SK-N-SH (cell line): ENCODE measurements at regions not wholly inside any gene's neighbourhood (a gene's known extent, or its start where the extent isn't known, plus 50 kb on each side); places are given as distances from the start of the nearest gene placed in this dataset.

Experiments
- CTCF ChIA-PET: fragments of 300-600, 350-600 bp; formaldehyde crosslinking; extraction: SDS; loops from one replicate; lab custom pipeline; 2021; lab: Yijun Ruan, JAX
- POLR2A ChIA-PET: fragments of 350-600 bp; sonication (Branson Sonifier 250); formaldehyde crosslinking; extraction: SDS; loops from one replicate; lab custom pipeline; 2020; ENCODE audit warnings: antibody characterized with exemption, inconsistent platforms; lab: Yijun Ruan, JAX
- DNase-seq: peaks from one replicate; pipeline ENCODE4 v3.0.0; 2012
- H2AFZ ChIP-seq: fragments of 200-600 bp; sonication (generic); 2 replicates; pipeline ENCODE4 v1.8.1; 2016; ENCODE audit warnings: antibody characterized with exemption, mild to moderate bottlenecking, low read depth
- H3F3A ChIP-seq: fragments of 200-600 bp; sonication (generic); replicated peaks from 2 replicates; pipeline ENCODE3; 2016; ENCODE audit warnings: antibody characterized with exemption, mild to moderate bottlenecking; ENCODE audit not compliant: insufficient read depth
- H3K27ac ChIP-seq, 2 experiments: fragments of 200-500 bp in 1 of 2; fragments of 200-600 bp in 1 of 2; sonication (Bioruptor generic) in 1 of 2; sonication (generic), shearing (Covaris generic) in 1 of 2; 2 replicates each; pipeline versions ENCODE4 v1.5.1 to v1.6.1; 2014 to 2016; ENCODE audit warnings: low read depth in 2 of 2, inconsistent platforms in 1 of 2, low read length in 1 of 2, mild to moderate bottlenecking in 1 of 2, mixed read lengths in 1 of 2
- H3K27me3 ChIP-seq: fragments of 200-600 bp; sonication (generic), shearing (Covaris generic); 2 replicates; pipeline ENCODE4 v1.6.1; 2016; ENCODE audit warnings: mixed run types; ENCODE audit not compliant: insufficient read depth
- H3K36me3 ChIP-seq, 2 experiments: fragments of 200-500 bp in 1 of 2; fragments of 200-600 bp in 1 of 2; sonication (Bioruptor generic) in 1 of 2; sonication (generic) in 1 of 2; replicated peaks in 1 of 2; 2 replicates each; pipeline versions ENCODE3 to v1.5.1; 2014 to 2016; ENCODE audit warnings: low read length in 1 of 2, mild to moderate bottlenecking in 1 of 2; ENCODE audit not compliant: insufficient read depth in 2 of 2, control insufficient read depth in 1 of 2
- H3K4me1 ChIP-seq, 2 experiments: fragments of 200-500 bp in 1 of 2; fragments of 200-600 bp in 1 of 2; sonication (Bioruptor generic) in 1 of 2; sonication (generic), shearing (Covaris generic) in 1 of 2; 2 replicates each; pipeline versions ENCODE4 v1.5.1 to v1.6.1; 2014 to 2016; ENCODE audit warnings: low read depth in 1 of 2, low read length in 1 of 2, mixed run types in 1 of 2; ENCODE audit not compliant: insufficient read depth in 2 of 2, control insufficient read depth in 1 of 2
- H3K4me2 ChIP-seq: fragments of 200-600 bp; sonication (generic), shearing (Covaris generic); 2 replicates; pipeline ENCODE4 v1.6.1; 2017; ENCODE audit warnings: mixed run types
- H3K4me3 ChIP-seq, 2 experiments: fragments of 200-500 bp in 1 of 2; fragments of 200-600 bp in 1 of 2; sonication (Bioruptor generic) in 1 of 2; sonication (generic), shearing (Covaris generic) in 1 of 2; 2 replicates each; pipeline versions ENCODE4 v1.5.1 to v1.8.1; 2014 to 2016; ENCODE audit warnings: low read depth in 2 of 2, inconsistent platforms in 1 of 2, low read length in 1 of 2, mild to moderate bottlenecking in 1 of 2, mixed read lengths in 1 of 2, moderate library complexity in 1 of 2
- H3K79me2 ChIP-seq: fragments of 200-600 bp; sonication (generic); 2 replicates; pipeline ENCODE4 v1.8.1; 2017; ENCODE audit warnings: mild to moderate bottlenecking; ENCODE audit not compliant: insufficient read depth
- H3K9ac ChIP-seq: fragments of 200-600 bp; sonication (generic); 2 replicates; pipeline ENCODE4 v1.6.1; 2017; ENCODE audit warnings: mixed run types
- H3K9me2 ChIP-seq: fragments of 200-600 bp; sonication (generic); 2 replicates; pipeline ENCODE4 v1.6.1; 2017; ENCODE audit warnings: mixed run types
- H3K9me3 ChIP-seq: fragments of 200-600 bp; sonication (generic); 2 replicates; pipeline ENCODE4 v1.6.1; 2017; ENCODE audit warnings: mixed run types, mild to moderate bottlenecking, moderate library complexity
- H4K20me1 ChIP-seq: fragments of 200-600 bp; sonication (generic); 2 replicates; pipeline ENCODE4 v1.6.1; 2017; ENCODE audit warnings: mild to moderate bottlenecking, mixed run types; ENCODE audit not compliant: insufficient read depth
- CHD2 ChIP-seq: fragments of 150-350 bp; IDR thresholded peaks from 2 replicates; pipeline ENCODE4 v1.6.1; 2018; ENCODE audit warnings: low read length; ENCODE audit not compliant: partially characterized antibody
- ELF1 ChIP-seq: IDR thresholded peaks from 2 replicates; pipeline ENCODE4 v1.4.0; 2012
- FOSL2 ChIP-seq: IDR thresholded peaks from 2 replicates; pipeline ENCODE4 v1.4.0; 2012; ENCODE audit warnings: low read depth, mild to moderate bottlenecking, moderate library complexity, borderline replicate concordance
- FOXJ3 ChIP-seq: sonication (generic); formaldehyde crosslinking; IDR thresholded peaks from 2 replicates; pipeline ENCODE4 v1.5.1; 2020; ENCODE audit warnings: mild to moderate bottlenecking, missing genetic modification reagents
- JUND ChIP-seq: IDR thresholded peaks from 2 replicates; pipeline ENCODE4 v1.4.0; 2012
- MEF2A ChIP-seq: IDR thresholded peaks from 2 replicates; pipeline ENCODE4 v1.4.0; 2012; ENCODE audit warnings: low read depth, borderline replicate concordance
- POLR2AphosphoS5 ChIP-seq: IDR thresholded peaks from 2 replicates; pipeline ENCODE4 v1.6.1; 2012; ENCODE audit warnings: low read depth, low read length
- TCF12 ChIP-seq: IDR thresholded peaks from 2 replicates; pipeline ENCODE4 v1.4.0; 2012
- ZBTB33 ChIP-seq: IDR thresholded peaks from 2 replicates; pipeline ENCODE4 v1.4.0; 2012; ENCODE audit warnings: low read depth, borderline replicate concordance
- WGBS: methylation state at CpG from one replicate; pipeline ENCODE4 v1.1.6; 2017; ENCODE audit warnings: low lambda C conversion rate; 5-methylcytosine and 5-hydroxymethylcytosine counted together
- TF ChIP-seq, protein P1 (sequence below): IDR thresholded peaks from 2 replicates; pipeline ENCODE4; 2012
- TF ChIP-seq, protein P2 (sequence below): IDR thresholded peaks from 2 replicates; pipeline ENCODE4 v1.4.0; 2012; ENCODE audit warnings: low read depth
- TF ChIP-seq, protein P3 (sequence below): fragments of 200-600 bp; sonication (generic); IDR thresholded peaks from 2 replicates; pipeline ENCODE4 v1.6.1; 2017; ENCODE audit warnings: antibody characterized with exemption, mild to moderate bottlenecking, moderate library complexity

DNA sequence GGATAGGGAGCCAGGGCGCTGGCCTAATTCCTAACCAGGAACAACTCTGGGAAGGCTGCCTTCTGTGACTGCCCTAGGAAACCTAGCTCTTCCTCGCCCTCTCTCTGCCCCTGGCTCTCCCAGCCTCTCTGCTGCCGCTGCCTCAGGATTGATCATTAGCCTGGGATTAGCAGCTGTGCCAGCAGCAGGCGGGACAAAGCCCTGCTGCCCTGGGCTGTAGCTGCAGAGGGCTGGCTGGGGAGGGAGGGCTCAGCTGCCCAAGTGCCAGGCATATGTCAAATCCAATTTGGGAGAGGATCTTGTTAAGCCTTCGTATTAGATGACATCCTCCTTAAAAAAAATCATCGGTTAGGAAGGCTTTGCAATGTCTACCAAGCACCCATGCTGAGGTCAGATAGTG lies 144.8 kb upstream of the CCL2 start:
- no peak overlapping the region for H3K4me3 ChIP-seq
- H3K9me3 ChIP-seq = no peaks in the 10 kb centered on the region
- H3K9ac ChIP-seq = no peak overlapping the region
- H3K79me2 ChIP-seq = no peaks in the 10 kb centered on the region
- ChIA-PET POLR2A (no interaction called here), CTCF (no interaction called here)
- DNase-seq = peak; percentile 54
- no peak overlapping the region for H2AFZ ChIP-seq
- H3K4me2 ChIP-seq = no peak overlapping the region
- H3K4me1 ChIP-seq = peaks cover 0 to 4% of the 10 kb centered on the region in 2 experiments; a peak in 1 of 4 replicates
- H3F3A ChIP-seq = no peaks in the 10 kb centered on the region
- WGBS = 14% methylated on average over 6 of the region's 6 CpGs
- H3K27ac ChIP-seq = no peak overlapping the region
- H3K36me3 ChIP-seq = no peaks in the 10 kb centered on the region
- no peaks in the 10 kb centered on the region for H4K20me1 ChIP-seq
- TF ChIP-seq, protein P1, sequence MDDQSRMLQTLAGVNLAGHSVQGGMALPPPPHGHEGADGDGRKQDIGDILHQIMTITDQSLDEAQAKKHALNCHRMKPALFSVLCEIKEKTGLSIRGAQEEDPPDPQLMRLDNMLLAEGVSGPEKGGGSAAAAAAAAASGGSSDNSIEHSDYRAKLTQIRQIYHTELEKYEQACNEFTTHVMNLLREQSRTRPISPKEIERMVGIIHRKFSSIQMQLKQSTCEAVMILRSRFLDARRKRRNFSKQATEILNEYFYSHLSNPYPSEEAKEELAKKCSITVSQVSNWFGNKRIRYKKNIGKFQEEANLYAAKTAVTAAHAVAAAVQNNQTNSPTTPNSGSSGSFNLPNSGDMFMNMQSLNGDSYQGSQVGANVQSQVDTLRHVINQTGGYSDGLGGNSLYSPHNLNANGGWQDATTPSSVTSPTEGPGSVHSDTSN = no peak
- TF ChIP-seq MEF2A (no peak), TCF12 (no peak), CHD2 (no peak), POLR2AphosphoS5 (no peak), FOXJ3 (CRISPR knock-in tag) (0 out of 2 replicates have a peak, but pooled peaks have one; percentile 28), FOSL2 (no peak)
- TF ChIP-seq, protein P2, sequence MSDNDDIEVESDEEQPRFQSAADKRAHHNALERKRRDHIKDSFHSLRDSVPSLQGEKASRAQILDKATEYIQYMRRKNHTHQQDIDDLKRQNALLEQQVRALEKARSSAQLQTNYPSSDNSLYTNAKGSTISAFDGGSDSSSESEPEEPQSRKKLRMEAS = no peak
- TF ChIP-seq, all 33 proteins: peak for 1
- H3K9me2 ChIP-seq = no peaks in the 10 kb centered on the region
- no peaks in the 10 kb centered on the region for H3K27me3 ChIP-seq

GRCh38 chr17:34113089-34113488 lies 142.0 kb upstream of the CCL2 start:
- Histone ChIP-seq H3K9me2 (no peaks in the 10 kb centered on the region), H3K27ac (no peak overlapping the region), H3K4me1 (peaks cover 0 to 4% of the 10 kb centered on the region in 2 experiments; a peak in 1 of 4 replicates), H4K20me1 (no peaks in the 10 kb centered on the region), H2AFZ (no peak overlapping the region), H3K36me3 (no peaks in the 10 kb centered on the region), H3K9ac (no peak overlapping the region), H3K4me2 (no peak overlapping the region), H3K4me3 (no peak overlapping the region), H3K79me2 (no peaks in the 10 kb centered on the region), H3K27me3 (no peaks in the 10 kb centered on the region), H3K9me3 (no peaks in the 10 kb centered on the region), H3F3A (no peaks in the 10 kb centered on the region)
- CTCF ChIA-PET = interaction anchor here (0.9 to 1.1 kb wide), 3 partner anchors 18 to 334 kb away, joined by 3 to 4 read pairs (median 3); no protein-coding TSS in a partner anchor
- no peak for DNase-seq
- TF ChIP-seq JUND = no peak
- no peak for TF ChIP-seq ZBTB33
- TF ChIP-seq, protein P3, sequence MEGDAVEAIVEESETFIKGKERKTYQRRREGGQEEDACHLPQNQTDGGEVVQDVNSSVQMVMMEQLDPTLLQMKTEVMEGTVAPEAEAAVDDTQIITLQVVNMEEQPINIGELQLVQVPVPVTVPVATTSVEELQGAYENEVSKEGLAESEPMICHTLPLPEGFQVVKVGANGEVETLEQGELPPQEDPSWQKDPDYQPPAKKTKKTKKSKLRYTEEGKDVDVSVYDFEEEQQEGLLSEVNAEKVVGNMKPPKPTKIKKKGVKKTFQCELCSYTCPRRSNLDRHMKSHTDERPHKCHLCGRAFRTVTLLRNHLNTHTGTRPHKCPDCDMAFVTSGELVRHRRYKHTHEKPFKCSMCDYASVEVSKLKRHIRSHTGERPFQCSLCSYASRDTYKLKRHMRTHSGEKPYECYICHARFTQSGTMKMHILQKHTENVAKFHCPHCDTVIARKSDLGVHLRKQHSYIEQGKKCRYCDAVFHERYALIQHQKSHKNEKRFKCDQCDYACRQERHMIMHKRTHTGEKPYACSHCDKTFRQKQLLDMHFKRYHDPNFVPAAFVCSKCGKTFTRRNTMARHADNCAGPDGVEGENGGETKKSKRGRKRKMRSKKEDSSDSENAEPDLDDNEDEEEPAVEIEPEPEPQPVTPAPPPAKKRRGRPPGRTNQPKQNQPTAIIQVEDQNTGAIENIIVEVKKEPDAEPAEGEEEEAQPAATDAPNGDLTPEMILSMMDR = no peak
- no peak for TF ChIP-seq ELF1
- 56% methylated on average over 2 of the region's 2 CpGs for WGBS
- POLR2A ChIA-PET = no interaction called here
